Mesenchymal stem cell (in vitro differentiated cells and primary cell): ENCODE measurements at regions not wholly inside any gene's neighbourhood (a gene's known extent, or its start where the extent isn't known, plus 50 kb on each side); places are given as distances from the start of the nearest gene placed in this dataset.

ENCODE experiments used
- DNase-seq: peaks from one replicate; pipeline ENCODE4 v3.0.0-alpha.2; 2013
- H2AFZ ChIP-seq: one replicate; pipeline ENCODE4 v1.6.1; 2013; ENCODE audit warnings: low read depth, mild to moderate bottlenecking, control low read depth, inconsistent platforms, low read length, moderate library complexity
- H2AK5ac ChIP-seq: 2 replicates; pipeline ENCODE4 v1.6.1; 2013; ENCODE audit warnings: low read length, moderate library complexity, mild to moderate bottlenecking, inconsistent platforms; ENCODE audit not compliant: severe bottlenecking
- H2BK120ac ChIP-seq: one replicate; pipeline ENCODE4 v1.6.1; 2013; ENCODE audit warnings: low read depth, mild to moderate bottlenecking, inconsistent platforms, low read length, moderate library complexity
- H2BK12ac ChIP-seq, 2 experiments: one replicate each; pipeline ENCODE4 v1.6.1; 2013; ENCODE audit warnings: inconsistent platforms in 2 of 2, low read length in 2 of 2, mild to moderate bottlenecking in 2 of 2, moderate library complexity in 2 of 2, control low read depth in 1 of 2
- H2BK15ac ChIP-seq: one replicate; pipeline ENCODE4 v1.6.1; 2013; ENCODE audit warnings: mild to moderate bottlenecking, low read depth, inconsistent platforms; ENCODE audit not compliant: poor library complexity, severe bottlenecking
- H2BK5ac ChIP-seq: 2 replicates; pipeline ENCODE4 v1.6.1; 2013; ENCODE audit warnings: low read depth, mild to moderate bottlenecking, low read length, control low read depth, inconsistent platforms; ENCODE audit not compliant: poor library complexity, severe bottlenecking
- H3K14ac ChIP-seq, 2 experiments: one replicate each; pipeline ENCODE4 v1.6.1; 2013; ENCODE audit warnings: inconsistent platforms in 2 of 2, low read length in 2 of 2, control low read depth in 1 of 2, mild to moderate bottlenecking in 1 of 2, moderate library complexity in 1 of 2
- H3K18ac ChIP-seq, 2 experiments: one replicate each; pipeline ENCODE4 v1.6.1; 2013; ENCODE audit warnings: inconsistent platforms in 2 of 2, low read length in 2 of 2, control low read depth in 1 of 2, low read depth in 1 of 2, mild to moderate bottlenecking in 1 of 2
- H3K23ac ChIP-seq, 2 experiments: one replicate each; pipeline ENCODE4 v1.6.1; 2013; ENCODE audit warnings: inconsistent platforms in 2 of 2, low read length in 2 of 2, mild to moderate bottlenecking in 2 of 2, moderate library complexity in 2 of 2, control low read depth in 1 of 2
- H3K27ac ChIP-seq: 2 replicates; pipeline ENCODE4 v1.5.1; 2013; ENCODE audit warnings: mild to moderate bottlenecking, moderate library complexity, low read length, control low read depth, inconsistent platforms; ENCODE audit not compliant: poor library complexity, severe bottlenecking
- H3K27me3 ChIP-seq, 2 experiments: 2 replicates each; pipeline versions ENCODE4 v1.6.1 to v1.7.0; 2013; ENCODE audit warnings: low read length in 2 of 2, mild to moderate bottlenecking in 2 of 2, moderate library complexity in 2 of 2, control low read depth in 1 of 2, inconsistent platforms in 1 of 2; ENCODE audit not compliant: control insufficient read depth in 1 of 2, insufficient read depth in 1 of 2
- H3K36me3 ChIP-seq, 2 experiments: 2 replicates each; pipeline versions ENCODE4 v1.6.1 to v1.7.0; 2013; ENCODE audit warnings: low read length in 2 of 2, control low read depth in 1 of 2, inconsistent platforms in 1 of 2, low read depth in 1 of 2, mild to moderate bottlenecking in 1 of 2; ENCODE audit not compliant: insufficient read depth in 2 of 2, control insufficient read depth in 1 of 2
- H3K4ac ChIP-seq, 2 experiments: one replicate each; pipeline ENCODE4 v1.6.1; 2013; ENCODE audit warnings: inconsistent platforms in 2 of 2, low read length in 2 of 2, mild to moderate bottlenecking in 2 of 2, moderate library complexity in 2 of 2, control low read depth in 1 of 2, low read depth in 1 of 2
- H3K4me1 ChIP-seq: 2 replicates; pipeline ENCODE4 v1.6.1; 2013; ENCODE audit warnings: low read depth, low read length, control low read depth; ENCODE audit not compliant: control insufficient read depth, insufficient read depth
- H3K4me2 ChIP-seq: 2 replicates; pipeline ENCODE4 v1.6.1; 2013; ENCODE audit warnings: low read length, mild to moderate bottlenecking, inconsistent platforms; ENCODE audit not compliant: poor library complexity, severe bottlenecking
- H3K4me3 ChIP-seq, 2 experiments: 2 replicates each; pipeline versions ENCODE4 v1.5.1 to v1.7.0; 2013; ENCODE audit warnings: low read length in 2 of 2, mild to moderate bottlenecking in 2 of 2, control low read depth in 1 of 2, low read depth in 1 of 2; ENCODE audit not compliant: insufficient read depth in 1 of 2
- H3K79me1 ChIP-seq: replicated peaks from 2 replicates; pipeline ENCODE4 v1.6.1; 2013; ENCODE audit warnings: mild to moderate bottlenecking, control low read depth, low read length, inconsistent platforms; ENCODE audit not compliant: poor library complexity, severe bottlenecking
- H3K9ac ChIP-seq: 2 replicates; pipeline ENCODE4 v1.7.0; 2013; ENCODE audit warnings: mild to moderate bottlenecking, low read length, moderate library complexity
- H3K9me3 ChIP-seq: 2 replicates; pipeline ENCODE4 v1.7.0; 2013; ENCODE audit warnings: mild to moderate bottlenecking, low read length; ENCODE audit not compliant: control insufficient read depth
- H4K8ac ChIP-seq: one replicate; pipeline ENCODE4 v1.6.1; 2013; ENCODE audit warnings: inconsistent platforms, mild to moderate bottlenecking, low read length, moderate library complexity
- H4K91ac ChIP-seq: one replicate; pipeline ENCODE4 v1.6.1; 2013; ENCODE audit warnings: mild to moderate bottlenecking, low read length, inconsistent platforms
- WGBS: methylation state at CpG from one replicate; pipeline ENCODE4 v1.1.7; 2013; ENCODE audit warnings: mixed read lengths; 5-methylcytosine and 5-hydroxymethylcytosine counted together

- Histone ChIP-seq H3K14ac (no peak overlapping the region), H2AK5ac (no peak overlapping the region), H4K91ac (no peak overlapping the region), H2BK15ac (no peak overlapping the region), H3K4me3 (no peak overlapping the region), H2AFZ (no peak overlapping the region), H3K27me3 (no peaks in the 10 kb centered on the region), H2BK12ac (no peak overlapping the region), H3K9me3 (no peaks in the 10 kb centered on the region), H3K79me1 (no peaks in the 10 kb centered on the region), H3K27ac (no peak overlapping the region), H2BK5ac (no peak overlapping the region), H3K9ac (no peak overlapping the region), H3K18ac (no peak overlapping the region), H2BK120ac (no peak overlapping the region), H4K8ac (no peak overlapping the region), H3K36me3 (no peaks in the 10 kb centered on the region), H3K4me2 (no peak overlapping the region), H3K4me1 (no peaks in the 10 kb centered on the region), H3K4ac (no peak overlapping the region), H3K23ac (no peak overlapping the region)
- DNase-seq = peak; percentile 14
- WGBS = no CpG with 5 or more reads among the region's 1 CpG
Measured at GRCh38 chr5:103801681-103802080, 239.1 kb upstream of the NUDT12 start.

- H3K18ac ChIP-seq = no peak overlapping the region
- peak; percentile 22 for DNase-seq
- H2BK12ac ChIP-seq = no peak overlapping the region
- no peak overlapping the region for H3K4ac ChIP-seq
- no peaks in the 10 kb centered on the region for H3K36me3 ChIP-seq
- H2AFZ ChIP-seq = no peak overlapping the region
- H2AK5ac ChIP-seq = no peak overlapping the region
- no peak overlapping the region for H2BK120ac ChIP-seq
- H3K27me3 ChIP-seq = no peaks in the 10 kb centered on the region
- H3K23ac ChIP-seq = no peak overlapping the region
- H2BK5ac ChIP-seq = no peak overlapping the region
- H4K91ac ChIP-seq = no peak overlapping the region
- H4K8ac ChIP-seq = no peak overlapping the region
- H3K4me1 ChIP-seq = no peaks in the 10 kb centered on the region
- 100% methylated on average over 1 of the region's 2 CpGs for WGBS
- H3K4me2 ChIP-seq = no peak overlapping the region
- no peak overlapping the region for H3K4me3 ChIP-seq
- no peaks in the 10 kb centered on the region for H3K9me3 ChIP-seq
- H2BK15ac ChIP-seq = no peak overlapping the region
- no peak overlapping the region for H3K14ac ChIP-seq
- H3K27ac ChIP-seq = no peak overlapping the region
- no peak overlapping the region for H3K9ac ChIP-seq
- H3K79me1 ChIP-seq = no peaks in the 10 kb centered on the region
Measured at GRCh38 chr5:103800741-103801495, 238.3 kb upstream of the NUDT12 start.

- no peak overlapping the region for H2BK15ac ChIP-seq
- no peak overlapping the region for H3K4me3 ChIP-seq
- no peak overlapping the region for H2BK120ac ChIP-seq
- no peak overlapping the region for H3K23ac ChIP-seq
- H4K91ac ChIP-seq = no peak overlapping the region
- H3K79me1 ChIP-seq = no peaks in the 10 kb centered on the region
- no peaks in the 10 kb centered on the region for H3K4me1 ChIP-seq
- DNase-seq = no peak
- H2AFZ ChIP-seq = no peak overlapping the region
- no peak overlapping the region for H3K4me2 ChIP-seq
- no peak overlapping the region for H3K27ac ChIP-seq
- H3K4ac ChIP-seq = no peak overlapping the region
- H2BK12ac ChIP-seq = no peak overlapping the region
- no peak overlapping the region for H3K9ac ChIP-seq
- H2AK5ac ChIP-seq = no peak overlapping the region
- no peak overlapping the region for H4K8ac ChIP-seq
- H3K18ac ChIP-seq = no peak overlapping the region
- no peaks in the 10 kb centered on the region for H3K36me3 ChIP-seq
- no peak overlapping the region for H2BK5ac ChIP-seq
- H3K14ac ChIP-seq = no peak overlapping the region
- peaks cover 28% of the 10 kb centered on the region for H3K9me3 ChIP-seq
- no peaks in the 10 kb centered on the region for H3K27me3 ChIP-seq
Measured at GRCh38 chr5:103793595-103794182, 231.1 kb upstream of the NUDT12 start.

GRCh38 chr5:103785569-103785968 is 223.0 kb upstream of the NUDT12 start:
- no peak overlapping the region for H3K23ac ChIP-seq
- no peak overlapping the region for H2BK15ac ChIP-seq
- no peak overlapping the region for H2BK120ac ChIP-seq
- H3K4ac ChIP-seq = no peak overlapping the region
- no peak overlapping the region for H3K4me2 ChIP-seq
- no peak overlapping the region for H2AFZ ChIP-seq
- DNase-seq = peak; percentile 36
- no peak overlapping the region for H3K27ac ChIP-seq
- no peaks in the 10 kb centered on the region for H3K36me3 ChIP-seq
- no peak overlapping the region for H4K91ac ChIP-seq
- H3K9me3 ChIP-seq = peaks cover under 1% of the 10 kb centered on the region
- no peak overlapping the region for H2BK5ac ChIP-seq
- no peaks in the 10 kb centered on the region for H3K27me3 ChIP-seq
- H4K8ac ChIP-seq = no peak overlapping the region
- H3K79me1 ChIP-seq = no peaks in the 10 kb centered on the region
- H2BK12ac ChIP-seq = no peak overlapping the region
- peak overlapping the region; percentile 30 for H3K9ac ChIP-seq
- no peaks in the 10 kb centered on the region for H3K4me1 ChIP-seq
- no peak overlapping the region for H2AK5ac ChIP-seq
- WGBS = no CpG with 5 or more reads among the region's 2 CpGs
- H3K14ac ChIP-seq = no peak overlapping the region
- no peak overlapping the region for H3K18ac ChIP-seq
- H3K4me3 ChIP-seq = no peak overlapping the region
